Thoracic aorta (tissue), 2 donors: ENCODE measurements at regions not wholly inside any gene's neighbourhood (a gene's known extent, or its start where the extent isn't known, plus 50 kb on each side); places are given as distances from the start of the nearest gene placed in this dataset.

ENCODE experiments used
- ATAC-seq: fragments of 150-250 bp; one replicate; pipeline ENCODE4 v1.8.0; 2017; ENCODE audit warnings: low read depth; ENCODE audit not compliant: insufficient number of reproducible peaks, low FRiP score
- DNase-seq: peaks from one replicate; pipeline ENCODE4 v3.0.0-alpha.2; 2020; ENCODE audit warnings: low spot score
- H3K27ac ChIP-seq, 2 donors: fragments of 200-600 bp; sonication (generic); 1 replicate in 1 of 2; 2 replicates in 1 of 2; pipeline ENCODE4 v1.5.1; 2016; ENCODE audit warnings: mild to moderate bottlenecking in 2 of 2, moderate library complexity in 2 of 2
- H3K27me3 ChIP-seq: fragments of 200-600 bp; sonication (generic); replicated peaks from 2 replicates; pipeline ENCODE4 v1.6.0; 2016; ENCODE audit warnings: mild to moderate bottlenecking; ENCODE audit not compliant: insufficient read depth
- H3K36me3 ChIP-seq: fragments of 200-600 bp; sonication (generic); one replicate; pipeline ENCODE4 v1.5.1; 2016
- H3K4me1 ChIP-seq, 2 donors: fragments of 200-600 bp; sonication (generic); 1 replicate in 1 of 2; 2 replicates in 1 of 2; pipeline versions ENCODE4 v1.5.1 to v1.6.0; 2016; ENCODE audit warnings: low read depth in 2 of 2, mild to moderate bottlenecking in 1 of 2; ENCODE audit not compliant: control insufficient read depth in 1 of 2
- H3K4me3 ChIP-seq: fragments of 200-600 bp; sonication (generic); 2 replicates; pipeline ENCODE4 v1.5.1; 2016; ENCODE audit warnings: mild to moderate bottlenecking
- H3K9me3 ChIP-seq: fragments of 200-600 bp; sonication (generic); 2 replicates; pipeline ENCODE4 v1.5.1; 2016
- TF ChIP-seq, protein P1 (sequence below): fragments of 200-600 bp; sonication (generic); IDR thresholded peaks from one replicate; pipeline ENCODE4 v1.5.1; 2019; ENCODE audit warnings: antibody characterized with exemption

DNA sequence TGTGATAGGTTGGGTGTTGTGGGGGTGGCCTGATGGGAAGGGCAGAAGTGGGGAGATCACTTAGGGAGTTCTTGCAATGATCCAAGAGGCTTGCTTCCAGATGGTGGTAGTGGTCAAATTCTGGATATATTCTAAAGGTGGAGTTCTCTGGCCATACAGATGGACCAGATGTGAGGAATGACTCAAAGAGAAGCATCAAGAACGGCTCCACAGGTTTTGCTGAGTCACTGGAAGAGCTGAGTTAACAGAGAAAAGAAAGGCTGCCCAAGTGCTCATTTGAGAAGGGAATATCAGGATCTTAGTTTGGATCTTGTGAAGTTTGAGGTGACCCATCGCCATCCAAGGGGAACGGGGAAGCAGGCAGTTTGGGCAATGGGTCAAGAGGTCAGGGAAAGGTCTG, 192.9 kb upstream of the GALNT2 start:
- no peak overlapping the region for H3K4me3 ChIP-seq
- peaks cover 0 to 10% of the 10 kb centered on the region in 2 donors for H3K4me1 ChIP-seq
- TF ChIP-seq, protein P1, sequence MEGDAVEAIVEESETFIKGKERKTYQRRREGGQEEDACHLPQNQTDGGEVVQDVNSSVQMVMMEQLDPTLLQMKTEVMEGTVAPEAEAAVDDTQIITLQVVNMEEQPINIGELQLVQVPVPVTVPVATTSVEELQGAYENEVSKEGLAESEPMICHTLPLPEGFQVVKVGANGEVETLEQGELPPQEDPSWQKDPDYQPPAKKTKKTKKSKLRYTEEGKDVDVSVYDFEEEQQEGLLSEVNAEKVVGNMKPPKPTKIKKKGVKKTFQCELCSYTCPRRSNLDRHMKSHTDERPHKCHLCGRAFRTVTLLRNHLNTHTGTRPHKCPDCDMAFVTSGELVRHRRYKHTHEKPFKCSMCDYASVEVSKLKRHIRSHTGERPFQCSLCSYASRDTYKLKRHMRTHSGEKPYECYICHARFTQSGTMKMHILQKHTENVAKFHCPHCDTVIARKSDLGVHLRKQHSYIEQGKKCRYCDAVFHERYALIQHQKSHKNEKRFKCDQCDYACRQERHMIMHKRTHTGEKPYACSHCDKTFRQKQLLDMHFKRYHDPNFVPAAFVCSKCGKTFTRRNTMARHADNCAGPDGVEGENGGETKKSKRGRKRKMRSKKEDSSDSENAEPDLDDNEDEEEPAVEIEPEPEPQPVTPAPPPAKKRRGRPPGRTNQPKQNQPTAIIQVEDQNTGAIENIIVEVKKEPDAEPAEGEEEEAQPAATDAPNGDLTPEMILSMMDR, result no peak
- H3K36me3 ChIP-seq, result no peaks in the 10 kb centered on the region
- no peaks in the 10 kb centered on the region for H3K9me3 ChIP-seq
- no peak overlapping the region for H3K27ac ChIP-seq
- ATAC-seq, result no peak
- no peaks in the 10 kb centered on the region for H3K27me3 ChIP-seq
- DNase-seq, result no peak

- ATAC-seq, result no peak
- no peak overlapping the region for H3K4me3 ChIP-seq
- no peaks in the 10 kb centered on the region for H3K9me3 ChIP-seq
- H3K4me1 ChIP-seq, result peaks cover 0 to 10% of the 10 kb centered on the region in 2 donors
- no peaks in the 10 kb centered on the region for H3K27me3 ChIP-seq
- no peak for DNase-seq
- no peak overlapping the region for H3K27ac ChIP-seq
- TF ChIP-seq, protein P1, result no peak
- H3K36me3 ChIP-seq, result no peaks in the 10 kb centered on the region
Observed at GRCh38 chr1:229874609-229875008, 192.4 kb upstream of the GALNT2 start.

GRCh38 chr1:229875086-229875485, 192.0 kb upstream of the GALNT2 start:
- TF ChIP-seq, protein P1, result no peak
- Histone ChIP-seq H3K4me3 (no peak overlapping the region), H3K27me3 (no peaks in the 10 kb centered on the region), H3K9me3 (no peaks in the 10 kb centered on the region), H3K27ac (no peak overlapping the region), H3K4me1 (peaks cover 2 to 12% of the 10 kb centered on the region in 2 donors), H3K36me3 (no peaks in the 10 kb centered on the region)
- no peak for ATAC-seq
- DNase-seq, result no peak

- TF ChIP-seq, protein P1, result no peak
- peaks cover 4 to 19% of the 10 kb centered on the region in 2 donors for H3K4me1 ChIP-seq
- no peak for DNase-seq
- no peaks in the 10 kb centered on the region for H3K36me3 ChIP-seq
- H3K27ac ChIP-seq, result no peak overlapping the region
- H3K9me3 ChIP-seq, result no peaks in the 10 kb centered on the region
- no peaks in the 10 kb centered on the region for H3K27me3 ChIP-seq
- H3K4me3 ChIP-seq, result no peak overlapping the region
- ATAC-seq, result peak; percentile 18
Observed at GRCh38 chr1:229879746-229880145, 187.3 kb upstream of the GALNT2 start.

DNA sequence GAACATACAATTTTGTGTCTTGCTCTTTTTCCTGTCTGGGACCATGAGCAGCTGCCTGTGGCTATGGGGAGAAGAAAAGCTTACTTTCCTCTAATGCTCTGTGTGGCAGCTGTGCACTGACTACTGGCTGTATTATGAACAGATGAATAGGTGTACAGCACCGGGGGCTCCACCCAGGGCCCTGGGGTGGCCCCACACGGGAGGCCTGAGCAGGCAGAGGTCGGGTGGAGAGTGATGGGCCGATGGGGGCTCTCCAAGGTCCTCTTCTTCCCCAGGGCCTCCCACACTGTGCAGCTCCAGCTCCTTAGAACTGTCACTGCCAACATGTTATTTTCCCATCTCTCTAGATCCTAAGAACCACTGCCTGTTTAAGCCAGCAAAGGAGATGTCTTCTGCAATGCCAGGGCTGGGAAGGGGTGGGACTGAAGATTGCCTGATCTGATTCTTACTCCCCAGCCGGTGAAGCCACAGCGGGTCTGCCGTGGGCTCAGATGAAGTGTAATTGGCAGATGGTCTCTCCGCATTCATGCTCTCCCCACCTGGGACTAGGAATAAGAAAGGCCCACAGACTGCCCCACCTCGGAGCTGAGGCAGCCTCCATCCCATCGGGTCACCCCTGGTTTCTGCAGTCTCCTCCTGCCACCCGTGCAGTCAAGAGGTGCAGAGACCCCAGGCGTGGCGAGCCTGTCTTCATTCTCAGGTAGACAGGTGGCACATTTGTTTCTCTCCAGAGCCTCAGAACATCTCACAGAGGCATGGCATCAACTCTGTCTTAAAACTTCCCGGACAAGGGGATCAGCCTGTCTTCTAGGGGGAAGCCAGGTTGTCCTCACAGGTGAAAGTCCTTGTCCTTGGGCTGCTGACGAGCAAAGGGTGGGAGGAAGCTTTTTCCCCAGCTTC, 186.5 kb upstream of the GALNT2 start:
- Histone ChIP-seq H3K36me3 (no peaks in the 10 kb centered on the region), H3K27me3 (no peaks in the 10 kb centered on the region), H3K27ac (no peak overlapping the region), H3K4me1 (peaks cover 4 to 19% of the 10 kb centered on the region in 2 donors), H3K4me3 (no peak overlapping the region), H3K9me3 (no peaks in the 10 kb centered on the region)
- TF ChIP-seq, protein P1, result no peak
- no peak for DNase-seq
- no peak for ATAC-seq
